HS-5 (cell line): ENCODE measurements at regions not wholly inside any gene's neighbourhood (a gene's known extent, or its start where the extent isn't known, plus 50 kb on each side); places are given as distances from the start of the nearest gene placed in this dataset.

Source experiments
- DNase-seq: peaks from one replicate; pipeline ENCODE4 v3.0.0-alpha.2; 2012; ENCODE audit warnings: low read depth

- no peak for DNase-seq
Measured at GRCh38 chr7:33813331-33813730, 92.0 kb upstream of the BMPER start.

GRCh38 chr7:33814400-33814799 is 90.9 kb upstream of the BMPER start:
- DNase-seq = no peak

GRCh38 chr7:33814936-33815335 is 90.4 kb upstream of the BMPER start:
- DNase-seq = no peak

- no peak for DNase-seq
Measured at GRCh38 chr7:33815336-33815735, 90.0 kb upstream of the BMPER start.

GRCh38 chr7:33816106-33816505 is 89.2 kb upstream of the BMPER start:
- no peak for DNase-seq

- DNase-seq = no peak
Measured at GRCh38 chr7:33819658-33820057, 85.7 kb upstream of the BMPER start.

- DNase-seq = no peak
Measured at GRCh38 chr7:33820206-33820605, 85.1 kb upstream of the BMPER start.

GRCh38 chr7:33821970-33822369 is 83.4 kb upstream of the BMPER start:
- DNase-seq = no peak

GRCh38 chr7:33823913-33824312 is 81.4 kb upstream of the BMPER start:
- DNase-seq = no peak

GRCh38 chr7:33824911-33825459 is 80.4 kb upstream of the BMPER start:
- no peak for DNase-seq

GRCh38 chr7:33825644-33826043 is 79.7 kb upstream of the BMPER start:
- DNase-seq = no peak

GRCh38 chr7:33829536-33829935 is 75.8 kb upstream of the BMPER start:
- DNase-seq = no peak

GRCh38 chr7:33831389-33832141 is 73.8 kb upstream of the BMPER start:
- DNase-seq = no peak

GRCh38 chr7:33832271-33832721 is 73.0 kb upstream of the BMPER start:
- no peak for DNase-seq

GRCh38 chr7:33836797-33837355 is 68.5 kb upstream of the BMPER start:
- no peak for DNase-seq

GRCh38 chr7:33837356-33837851 is 67.9 kb upstream of the BMPER start:
- DNase-seq = no peak

- DNase-seq = no peak
Measured at GRCh38 chr7:33841031-33841430, 64.3 kb upstream of the BMPER start.

- no peak for DNase-seq
Measured at GRCh38 chr7:33841705-33842129, 63.6 kb upstream of the BMPER start.

GRCh38 chr7:33842150-33842549 is 63.2 kb upstream of the BMPER start:
- no peak for DNase-seq

- no peak for DNase-seq
Measured at GRCh38 chr7:33845991-33846509, 59.3 kb upstream of the BMPER start.

- peak; percentile 48 for DNase-seq
Measured at GRCh38 chr7:33849004-33849403, 56.3 kb upstream of the BMPER start.

- DNase-seq = no peak
Measured at GRCh38 chr7:33849971-33850559, 55.3 kb upstream of the BMPER start.

GRCh38 chr7:33850768-33851167 is 54.6 kb upstream of the BMPER start:
- DNase-seq = no peak
